ENCODE measurements at regions not wholly inside any gene's neighbourhood (a gene's known extent, or its start where the extent isn't known, plus 50 kb on each side); places are given as distances from the start of the nearest gene placed in this dataset.

GRCh38 chr10:9239298-9239697 lies 1184.8 kb downstream of the GATA3 start:
- H3K27ac Mint-ChIP-seq (ENCODE audit: unreplicated experiment), result no peak overlapping the region

GRCh38 chr10:9243941-9244411 lies 1189.5 kb downstream of the GATA3 start:
- Histone ChIP-seq H3K9me3 (no peaks in the 10 kb centered on the region), H3K4me3 (ENCODE audit: low read depth, low read length) (no peak overlapping the region), H3K4me1 (no peaks in the 10 kb centered on the region), H3K27me3 (replicated peaks; ENCODE audit: control insufficient read depth, insufficient read depth, low read length) (no peaks in the 10 kb centered on the region), H3K36me3 (ENCODE audit: control insufficient read depth, insufficient read depth, low read length) (no peaks in the 10 kb centered on the region)
- Mint-ChIP-seq H3K4me3 (ENCODE audit: unreplicated experiment) (no peak overlapping the region), H3K27me3 (ENCODE audit: insufficient read depth, unreplicated experiment) (peaks cover 3% of the 10 kb centered on the region), H3K27ac (ENCODE audit: unreplicated experiment) (no peak overlapping the region), H3K4me1 (ENCODE audit: low read depth, unreplicated experiment) (no peaks in the 10 kb centered on the region), H3K9me3 (ENCODE audit: unreplicated experiment) (no peaks in the 10 kb centered on the region), H3K36me3 (ENCODE audit: insufficient read depth, unreplicated experiment) (no peaks in the 10 kb centered on the region)
- intact Hi-C loops (cut with micrococcal nuclease; ENCODE audit: unreplicated experiment), result no loop called here
- BruUV-seq (replicated peaks), result no TSS peak
- no peak for DNase-seq
- CTCF ChIA-PET, result no interaction called here
- POLR2A ChIA-PET, result no interaction called here
- TF ChIP-seq CTCF (IDR thresholded peaks at IDR 0.05; ENCODE audit: insufficient read depth in 1 of 2, low read depth in 1 of 2, low read length in 1 of 2, severe bottlenecking in 1 of 2, unreplicated experiment in 1 of 2), result no peak

More at GRCh38 chr10:9239298-9239697, 1184.8 kb downstream of the GATA3 start:
- BruUV-seq (replicated peaks), result no TSS peak
- no peaks in the 10 kb centered on the region for H3K9me3 ChIP-seq
- no peaks in the 10 kb centered on the region for H3K27me3 Mint-ChIP-seq (ENCODE audit: insufficient read depth, unreplicated experiment)
- no peaks in the 10 kb centered on the region for H3K9me3 Mint-ChIP-seq (ENCODE audit: unreplicated experiment)
- POLR2A ChIA-PET, result no interaction called here
- no peaks in the 10 kb centered on the region for H3K36me3 Mint-ChIP-seq (ENCODE audit: insufficient read depth, unreplicated experiment)
- no peaks in the 10 kb centered on the region for H3K4me1 ChIP-seq
- CTCF ChIA-PET, result no interaction called here
- no peak overlapping the region for H3K4me3 Mint-ChIP-seq (ENCODE audit: unreplicated experiment)
- H3K4me1 Mint-ChIP-seq (ENCODE audit: low read depth, unreplicated experiment), result no peaks in the 10 kb centered on the region
- no peaks in the 10 kb centered on the region for H3K36me3 ChIP-seq (ENCODE audit: control insufficient read depth, insufficient read depth, low read length)
- H3K4me3 ChIP-seq (ENCODE audit: low read depth, low read length), result no peak overlapping the region
- H3K27me3 ChIP-seq (replicated peaks; ENCODE audit: control insufficient read depth, insufficient read depth, low read length), result no peaks in the 10 kb centered on the region
- no peak for TF ChIP-seq CTCF (IDR thresholded peaks at IDR 0.05; ENCODE audit: insufficient read depth in 1 of 2, low read depth in 1 of 2, low read length in 1 of 2, severe bottlenecking in 1 of 2, unreplicated experiment in 1 of 2)
- intact Hi-C loops (cut with micrococcal nuclease; ENCODE audit: unreplicated experiment), result no loop called here
- no peak for DNase-seq

GRCh38 chr10:9244864-9245263 lies 1190.4 kb downstream of the GATA3 start:
- no TSS peak for BruUV-seq (replicated peaks)
- no peak for DNase-seq
- no peak for TF ChIP-seq CTCF (IDR thresholded peaks at IDR 0.05; ENCODE audit: insufficient read depth in 1 of 2, low read depth in 1 of 2, low read length in 1 of 2, severe bottlenecking in 1 of 2, unreplicated experiment in 1 of 2)
- intact Hi-C loops (cut with micrococcal nuclease; ENCODE audit: unreplicated experiment), result no loop called here
- H3K4me3 Mint-ChIP-seq (ENCODE audit: unreplicated experiment), result no peak overlapping the region
- no peaks in the 10 kb centered on the region for H3K9me3 Mint-ChIP-seq (ENCODE audit: unreplicated experiment)
- Histone ChIP-seq H3K36me3 (ENCODE audit: control insufficient read depth, insufficient read depth, low read length) (no peaks in the 10 kb centered on the region), H3K4me3 (ENCODE audit: low read depth, low read length) (no peak overlapping the region), H3K4me1 (no peaks in the 10 kb centered on the region), H3K9me3 (no peaks in the 10 kb centered on the region), H3K27me3 (replicated peaks; ENCODE audit: control insufficient read depth, insufficient read depth, low read length) (no peaks in the 10 kb centered on the region)
- no peaks in the 10 kb centered on the region for H3K4me1 Mint-ChIP-seq (ENCODE audit: low read depth, unreplicated experiment)
- ChIA-PET POLR2A (no interaction called here), CTCF (no interaction called here)
- no peak overlapping the region for H3K27ac Mint-ChIP-seq (ENCODE audit: unreplicated experiment)
- peaks cover 3% of the 10 kb centered on the region for H3K27me3 Mint-ChIP-seq (ENCODE audit: insufficient read depth, unreplicated experiment)
- no peaks in the 10 kb centered on the region for H3K36me3 Mint-ChIP-seq (ENCODE audit: insufficient read depth, unreplicated experiment)
